ENCODE measurements at regions not wholly inside any gene's neighbourhood (a gene's known extent, or its start where the extent isn't known, plus 50 kb on each side); places are given as distances from the start of the nearest gene placed in this dataset.

- no peak for TF ChIP-seq CTCF (conservative IDR thresholded peaks at IDR 0.05; ENCODE audit: low read length)
- no peak for TF ChIP-seq EZH2phosphoT487 (IDR thresholded peaks at IDR 0.05; ENCODE audit: borderline replicate concordance, low read depth, low read length)
Observed at GRCh38 chr1:217993439-217993838, 291.7 kb upstream of the RRP15 start.
